Astrocyte (in vitro differentiated cells and primary cell): ENCODE measurements at regions not wholly inside any gene's neighbourhood (a gene's known extent, or its start where the extent isn't known, plus 50 kb on each side); places are given as distances from the start of the nearest gene placed in this dataset.

Experiments used
- CTCF ChIP-seq: IDR thresholded peaks from 2 replicates; pipeline ENCODE4 v1.5.1; 2011; ENCODE audit warnings: low read depth, mild to moderate bottlenecking, inconsistent platforms, low read length, moderate library complexity; ENCODE audit not compliant: insufficient read depth
- EZH2 ChIP-seq: IDR thresholded peaks from 2 replicates; pipeline ENCODE4 v1.6.1; 2012; ENCODE audit warnings: mild to moderate bottlenecking, low read length, inconsistent platforms; ENCODE audit not compliant: insufficient read depth

GRCh38 chr11:81197396-81197795 lies 1536.3 kb downstream of the FAM181B start:
- TF ChIP-seq EZH2 (no peak), CTCF (no peak)
